Neuronal stem cell (in vitro differentiated cells): ENCODE measurements at regions not wholly inside any gene's neighbourhood (a gene's known extent, or its start where the extent isn't known, plus 50 kb on each side); places are given as distances from the start of the nearest gene placed in this dataset.

ENCODE experiments used
- DNase-seq: peaks from one replicate; pipeline ENCODE4 v3.0.0-alpha.2; 2013; ENCODE audit warnings: low spot score
- H2AFZ ChIP-seq: one replicate; pipeline ENCODE4 v1.6.1; 2013; ENCODE audit warnings: mild to moderate bottlenecking, low read length, inconsistent platforms
- H2AK5ac ChIP-seq: 2 replicates; pipeline ENCODE4 v1.6.1; 2013; ENCODE audit warnings: low read depth, mild to moderate bottlenecking, inconsistent platforms, low read length, moderate library complexity, mixed read lengths
- H2BK120ac ChIP-seq: 2 replicates; pipeline ENCODE4 v1.6.1; 2013; ENCODE audit warnings: low read depth, mild to moderate bottlenecking, inconsistent platforms, low read length, moderate library complexity, mixed read lengths
- H2BK12ac ChIP-seq: one replicate; pipeline ENCODE4 v1.6.1; 2013; ENCODE audit warnings: low read length, inconsistent platforms
- H2BK15ac ChIP-seq: 2 replicates; pipeline ENCODE4 v1.6.1; 2013; ENCODE audit warnings: mild to moderate bottlenecking, low read length, inconsistent platforms, mixed read lengths
- H2BK5ac ChIP-seq: one replicate; pipeline ENCODE4 v1.6.1; 2013; ENCODE audit warnings: inconsistent platforms, mild to moderate bottlenecking, low read length, moderate library complexity
- H3K14ac ChIP-seq: one replicate; pipeline ENCODE4 v1.6.1; 2013; ENCODE audit warnings: low read length, inconsistent platforms
- H3K18ac ChIP-seq: 2 replicates; pipeline ENCODE4 v1.6.1; 2013; ENCODE audit warnings: low read length, inconsistent platforms
- H3K23ac ChIP-seq: 2 replicates; pipeline ENCODE4 v1.6.1; 2013; ENCODE audit warnings: low read depth, mild to moderate bottlenecking, mixed read lengths, low read length, inconsistent platforms; ENCODE audit not compliant: poor library complexity
- H3K27ac ChIP-seq: replicated peaks from 3 replicates; pipeline ENCODE4 v1.5.1; 2013; ENCODE audit warnings: low read length, inconsistent platforms
- H3K27me3 ChIP-seq, 3 experiments: 2 replicates each; pipeline ENCODE4 v1.6.1; 2013; ENCODE audit warnings: low read length in 3 of 3, mild to moderate bottlenecking in 2 of 3, inconsistent platforms in 1 of 3, low read depth in 1 of 3, mixed read lengths in 1 of 3, moderate library complexity in 1 of 3; ENCODE audit not compliant: control insufficient read depth in 3 of 3, insufficient read depth in 3 of 3
- H3K36me3 ChIP-seq, 2 donors: replicated peaks in 1 of 2; 2 replicates each; pipeline ENCODE4 v1.6.1; 2013; ENCODE audit warnings: low read length in 2 of 2; ENCODE audit not compliant: control insufficient read depth in 2 of 2, insufficient read depth in 2 of 2
- H3K4ac ChIP-seq: 2 replicates; pipeline ENCODE4 v1.6.1; 2013; ENCODE audit warnings: inconsistent platforms, mild to moderate bottlenecking, low read length, moderate library complexity
- H3K4me1 ChIP-seq, 2 donors: 1 replicate in 1 of 2; 2 replicates in 1 of 2; pipeline ENCODE4 v1.6.1; 2013; ENCODE audit warnings: low read length in 2 of 2, low read depth in 1 of 2; ENCODE audit not compliant: control insufficient read depth in 2 of 2, insufficient read depth in 1 of 2
- H3K4me2 ChIP-seq: one replicate; pipeline ENCODE4 v1.6.1; 2013; ENCODE audit warnings: mild to moderate bottlenecking, low read length, inconsistent platforms; ENCODE audit not compliant: insufficient read depth, poor library complexity, severe bottlenecking
- H3K4me3 ChIP-seq, 2 donors: 2 replicates each; pipeline ENCODE4 v1.5.1; 2013; ENCODE audit warnings: low read length in 2 of 2, mild to moderate bottlenecking in 2 of 2, inconsistent platforms in 1 of 2, moderate library complexity in 1 of 2
- H3K79me1 ChIP-seq: one replicate; pipeline ENCODE4 v1.6.1; 2013; ENCODE audit warnings: low read depth, mild to moderate bottlenecking, inconsistent platforms, low read length, moderate library complexity
- H3K9ac ChIP-seq: one replicate; pipeline ENCODE4 v1.6.1; 2013; ENCODE audit warnings: mild to moderate bottlenecking, low read depth, low read length, inconsistent platforms; ENCODE audit not compliant: poor library complexity
- H3K9me3 ChIP-seq, 2 donors: replicated peaks in 1 of 2; 2 replicates each; pipeline versions ENCODE3 to v1.6.1; 2013; ENCODE audit warnings: low read length in 2 of 2, mild to moderate bottlenecking in 2 of 2, inconsistent platforms in 1 of 2, low read depth in 1 of 2, mixed read lengths in 1 of 2, moderate library complexity in 1 of 2; ENCODE audit not compliant: control insufficient read depth in 2 of 2, insufficient read depth in 1 of 2
- H4K8ac ChIP-seq: one replicate; pipeline ENCODE4 v1.6.1; 2013; ENCODE audit warnings: low read depth, mild to moderate bottlenecking, inconsistent platforms, low read length, moderate library complexity
- H4K91ac ChIP-seq: one replicate; pipeline ENCODE4 v1.6.1; 2013; ENCODE audit warnings: low read length, low read depth, mild to moderate bottlenecking, inconsistent platforms; ENCODE audit not compliant: poor library complexity
- WGBS, 2 donors: extraction: QIAGEN DNeasy Blood & Tissue Kit; methylation state at CpG; one replicate each; pipeline ENCODE4 v1.1.7; 2013; ENCODE audit warnings: missing lambda C conversion rate in 2 of 2, mixed read lengths in 1 of 2; ENCODE audit not compliant: insufficient read length in 2 of 2, insufficient replicate concordance in 1 of 2; ENCODE audit errors: extremely low coverage in 2 of 2; 5-methylcytosine and 5-hydroxymethylcytosine counted together

GRCh38 chr3:182464513-182465145 lies 328.7 kb upstream of the ATP11B start:
- Histone ChIP-seq H3K14ac (no peak overlapping the region), H3K4me2 (no peak overlapping the region), H3K18ac (peak overlapping the region; percentile 15), H3K4me1 (peaks cover 4 to 9% of the 10 kb centered on the region in 2 donors), H3K4me3 (no peak overlapping the region), H2BK120ac (no peak overlapping the region), H4K91ac (no peak overlapping the region), H2AFZ (peak overlapping the region; percentile 42), H4K8ac (no peak overlapping the region), H3K27me3 (no peaks in the 10 kb centered on the region), H2BK12ac (no peak overlapping the region), H3K9me3 (peaks cover 2 to 13% of the 10 kb centered on the region in 2 donors), H3K23ac (no peak overlapping the region), H2BK15ac (no peak overlapping the region), H3K9ac (no peak overlapping the region), H2AK5ac (no peak overlapping the region), H3K79me1 (no peaks in the 10 kb centered on the region), H3K36me3 (no peaks in the 10 kb centered on the region), H3K27ac (peak overlapping the region; percentile 29), H3K4ac (no peak overlapping the region), H2BK5ac (no peak overlapping the region)
- no peak for DNase-seq
- WGBS, 2 donors: no CpG with 5 or more reads among the region's 2 CpGs

DNA sequence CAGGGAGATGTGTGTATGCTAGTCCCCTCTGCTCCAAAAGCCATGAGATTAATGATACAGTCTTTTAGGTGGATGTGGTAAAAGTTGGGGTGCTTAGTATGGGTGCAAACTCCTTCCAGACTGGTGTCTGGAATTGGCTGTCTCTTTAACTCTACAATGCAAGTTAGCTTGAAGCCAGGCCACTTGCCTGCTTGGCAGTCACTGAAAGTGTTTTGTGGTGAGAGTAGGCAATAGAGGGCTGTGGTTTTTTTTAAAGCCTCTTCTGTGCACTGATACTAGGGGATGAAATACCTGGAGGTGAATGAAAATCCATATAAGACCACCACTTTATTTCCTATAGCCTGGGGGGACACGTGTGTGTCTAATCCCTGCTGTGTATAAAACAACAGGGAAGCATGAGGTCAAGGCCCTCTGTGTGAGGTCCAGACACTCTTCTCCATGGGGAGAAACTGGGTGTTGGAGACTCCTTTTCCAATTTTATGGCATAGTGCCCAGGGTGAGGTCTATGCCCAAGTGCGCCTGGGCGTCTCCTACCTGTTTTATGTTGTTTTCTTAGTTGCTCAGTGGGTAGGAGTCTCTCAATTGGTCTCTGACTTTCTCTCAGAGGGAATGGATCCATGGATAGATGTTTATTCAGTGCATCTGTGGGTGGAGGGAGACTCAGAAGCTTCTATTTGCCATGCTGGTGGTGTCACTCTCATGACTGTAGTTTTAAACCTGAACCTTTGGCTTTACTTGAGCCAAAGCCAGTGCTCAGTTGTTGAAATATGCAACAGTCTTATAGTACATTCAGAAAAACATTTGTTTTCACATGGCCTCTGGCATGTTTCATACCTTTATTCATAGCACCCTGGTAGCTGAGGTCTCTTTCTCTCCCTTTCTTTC lies 327.8 kb upstream of the ATP11B start:
- Histone ChIP-seq H2BK5ac (no peak overlapping the region), H2BK12ac (no peak overlapping the region), H2AK5ac (no peak overlapping the region), H3K27me3 (no peaks in the 10 kb centered on the region), H2BK120ac (no peak overlapping the region), H3K18ac (no peak overlapping the region), H3K23ac (no peak overlapping the region), H3K4me2 (no peak overlapping the region), H3K27ac (peak overlapping the region; percentile 29), H2BK15ac (no peak overlapping the region), H3K4me3 (no peak overlapping the region), H4K91ac (no peak overlapping the region), H3K9ac (no peak overlapping the region), H2AFZ (peak overlapping the region; percentile 42), H3K9me3 (peaks cover 2 to 13% of the 10 kb centered on the region in 2 donors), H3K4me1 (peaks cover 4 to 9% of the 10 kb centered on the region in 2 donors), H3K4ac (no peak overlapping the region), H3K36me3 (no peaks in the 10 kb centered on the region), H3K79me1 (no peaks in the 10 kb centered on the region), H3K14ac (no peak overlapping the region), H4K8ac (no peak overlapping the region)
- no peak for DNase-seq
- no CpG with 5 or more reads among the region's 3 CpGs for WGBS, 2 donors

- Histone ChIP-seq H4K91ac (no peak overlapping the region), H2AFZ (no peak overlapping the region), H4K8ac (no peak overlapping the region), H2BK12ac (no peak overlapping the region), H3K4me3 (no peak overlapping the region), H2BK15ac (no peak overlapping the region), H3K4me1 (peaks cover 9% of the 10 kb centered on the region in 2 donors), H2AK5ac (no peak overlapping the region), H3K14ac (no peak overlapping the region), H3K9ac (no peak overlapping the region), H2BK120ac (no peak overlapping the region), H3K4me2 (no peak overlapping the region), H3K18ac (no peak overlapping the region), H2BK5ac (no peak overlapping the region), H3K9me3 (peaks cover 4 to 5% of the 10 kb centered on the region in 2 donors), H3K4ac (no peak overlapping the region), H3K27me3 (no peaks in the 10 kb centered on the region), H3K36me3 (no peaks in the 10 kb centered on the region), H3K23ac (no peak overlapping the region), H3K27ac (no peak overlapping the region), H3K79me1 (no peaks in the 10 kb centered on the region)
- WGBS, 2 donors: no CpG with 5 or more reads among the region's 2 CpGs
- DNase-seq: no peak
These were observed 324.2 kb upstream of the ATP11B start for GRCh38 chr3:182469086-182469485.

DNA sequence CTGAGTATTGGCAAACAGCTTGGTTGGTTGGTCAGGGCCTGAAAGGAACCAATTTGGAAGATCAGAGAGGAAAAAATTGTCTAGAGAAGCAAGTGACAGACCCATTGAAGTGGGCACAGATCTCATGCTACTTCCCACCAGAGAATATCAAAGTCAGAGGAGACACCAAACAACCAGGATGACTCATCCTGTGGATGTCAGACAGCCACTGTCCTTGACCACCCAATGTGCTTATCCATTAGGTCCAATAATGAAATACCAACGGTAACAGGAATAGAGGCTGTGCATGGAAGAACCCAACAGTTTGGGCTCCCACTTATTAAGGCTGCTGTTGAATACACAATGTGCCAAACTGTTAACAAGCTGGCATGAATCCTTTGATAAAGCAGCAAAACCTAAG lies 323.1 kb upstream of the ATP11B start:
- Histone ChIP-seq H3K4ac (no peak overlapping the region), H3K27ac (no peak overlapping the region), H2AK5ac (no peak overlapping the region), H4K8ac (no peak overlapping the region), H3K4me1 (peaks cover 4 to 8% of the 10 kb centered on the region in 2 donors), H2AFZ (no peak overlapping the region), H3K14ac (no peak overlapping the region), H2BK5ac (no peak overlapping the region), H3K23ac (no peak overlapping the region), H2BK12ac (no peak overlapping the region), H3K27me3 (no peaks in the 10 kb centered on the region), H3K9ac (no peak overlapping the region), H2BK120ac (no peak overlapping the region), H4K91ac (no peak overlapping the region), H3K4me2 (no peak overlapping the region), H2BK15ac (no peak overlapping the region), H3K79me1 (no peaks in the 10 kb centered on the region), H3K4me3 (no peak overlapping the region), H3K36me3 (no peaks in the 10 kb centered on the region), H3K18ac (no peak overlapping the region), H3K9me3 (peaks cover 0 to 2% of the 10 kb centered on the region in 2 donors)
- WGBS, 2 donors: no CpG with 5 or more reads among the region's 1 CpG
- DNase-seq: no peak
